ENCODE measurements at regions not wholly inside any gene's neighbourhood (a gene's known extent, or its start where the extent isn't known, plus 50 kb on each side); places are given as distances from the start of the nearest gene placed in this dataset.
A peak's percentile ranks its signal among the peaks of the same experiment; 100 is the strongest.

GRCh38 chr4:111040904-111041303 is 418.0 kb upstream of the PITX2 start:
- Histone ChIP-seq H3K4me1 (no peaks in the 10 kb centered on the region), H3K9me3 (no peaks in the 10 kb centered on the region), H3K4me3 (no peak overlapping the region), H3K27ac (no peak overlapping the region), H3K27me3 (no peaks in the 10 kb centered on the region), H3K36me3 (no peaks in the 10 kb centered on the region)
- intact Hi-C loops (cut with DNase I): no loop called here
- ATAC-seq: no peak
- DNase-seq: no peak
- TF ChIP-seq CTCF (IDR thresholded peaks at IDR 0.05): no peak

GRCh38 chr4:111043286-111043685 is 420.4 kb upstream of the PITX2 start:
- TF ChIP-seq POLR2A (IDR thresholded peaks at IDR 0.05): no peak
- TF ChIP-seq CTCF (IDR thresholded peaks at IDR 0.05): no peak
- no peaks in the 10 kb centered on the region for H3K27me3 ChIP-seq
- DNase-seq (no peak), ATAC-seq (no peak)
- no peaks in the 10 kb centered on the region for H3K4me1 ChIP-seq
- H3K36me3 ChIP-seq: no peaks in the 10 kb centered on the region
- WGBS (ENCODE audit: insufficient coverage, low coverage, low lambda C conversion rate, missing lambda C conversion rate): 51% methylated on average over 5 of the region's 5 CpGs
- no peak overlapping the region for H3K27ac ChIP-seq
- intact Hi-C loops (cut with DNase I): no loop called here
- no peaks in the 10 kb centered on the region for H3K9me3 ChIP-seq
- no peak overlapping the region for H3K4me3 ChIP-seq

- intact Hi-C loops (cut with DNase I): no loop called here
- 57% methylated on average over 2 of the region's 2 CpGs for WGBS (ENCODE audit: insufficient coverage, low coverage, low lambda C conversion rate, missing lambda C conversion rate)
- no peak for TF ChIP-seq POLR2A (IDR thresholded peaks at IDR 0.05)
- TF ChIP-seq CTCF (IDR thresholded peaks at IDR 0.05): peak in 1 of 4 donors; percentile 8
- no peak for DNase-seq
- Histone ChIP-seq H3K4me1 (no peaks in the 10 kb centered on the region), H3K4me3 (no peak overlapping the region), H3K27ac (no peak overlapping the region), H3K36me3 (no peaks in the 10 kb centered on the region), H3K9me3 (no peaks in the 10 kb centered on the region), H3K27me3 (no peaks in the 10 kb centered on the region)
- ATAC-seq: no peak
Measured at GRCh38 chr4:111045992-111046391, 423.1 kb upstream of the PITX2 start.

DNA sequence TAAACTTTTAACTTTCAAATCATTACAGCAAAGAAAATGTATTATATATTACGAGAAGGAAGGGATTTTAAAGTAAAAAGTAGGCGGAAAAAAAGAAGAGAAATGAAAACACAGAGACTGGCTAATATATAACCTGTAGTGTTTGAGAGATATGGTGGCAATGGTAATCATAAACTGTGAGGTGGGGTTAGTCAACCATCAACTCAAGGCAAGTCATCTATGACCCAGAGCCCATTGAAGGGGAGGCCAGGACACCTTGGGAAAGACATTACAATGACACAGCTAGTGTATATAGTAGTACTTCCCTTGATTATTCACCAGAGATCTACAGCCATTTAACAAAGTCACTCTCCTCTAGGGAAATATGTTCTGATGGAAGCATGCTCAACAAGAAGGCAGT is 423.9 kb upstream of the PITX2 start:
- intact Hi-C loops (cut with DNase I): no loop called here
- no peak for ATAC-seq
- WGBS (ENCODE audit: insufficient coverage, low coverage, low lambda C conversion rate, missing lambda C conversion rate): 43% methylated on average over 2 of the region's 2 CpGs
- Histone ChIP-seq H3K36me3 (no peaks in the 10 kb centered on the region), H3K27ac (no peak overlapping the region), H3K27me3 (no peaks in the 10 kb centered on the region), H3K4me1 (no peaks in the 10 kb centered on the region), H3K9me3 (no peaks in the 10 kb centered on the region), H3K4me3 (no peak overlapping the region)
- no peak for DNase-seq
- TF ChIP-seq CTCF (IDR thresholded peaks at IDR 0.05) (no peak), POLR2A (IDR thresholded peaks at IDR 0.05) (no peak)

DNA sequence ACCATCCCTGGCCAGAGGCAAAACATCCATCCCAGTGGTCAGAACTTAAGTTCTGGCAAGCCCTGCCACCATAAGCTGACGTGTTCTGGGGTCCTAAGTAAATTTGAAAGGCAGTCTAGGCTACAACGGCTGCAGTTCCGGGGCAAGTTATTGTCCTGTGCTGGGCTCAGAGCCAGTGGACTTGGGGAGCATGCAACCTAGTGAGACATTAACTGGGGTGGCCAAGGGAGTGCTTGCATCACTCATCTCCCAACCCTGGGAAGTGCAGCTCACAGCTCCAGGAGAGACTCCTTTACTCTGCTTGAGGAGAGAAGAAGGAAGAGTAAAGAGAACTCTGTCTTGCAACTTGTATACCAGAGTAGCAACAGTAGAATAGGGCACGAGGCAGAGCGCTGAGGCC is 425.4 kb upstream of the PITX2 start:
- H3K4me1 ChIP-seq: no peaks in the 10 kb centered on the region
- 71% methylated on average over 4 of the region's 5 CpGs for WGBS (ENCODE audit: insufficient coverage, low coverage, low lambda C conversion rate, missing lambda C conversion rate)
- H3K27me3 ChIP-seq: no peaks in the 10 kb centered on the region

More for the DNA sequence above, 425.4 kb upstream of the PITX2 start:
- intact Hi-C loops (cut with DNase I): no loop called here
- Histone ChIP-seq H3K9me3 (no peaks in the 10 kb centered on the region), H3K36me3 (no peaks in the 10 kb centered on the region), H3K4me3 (no peak overlapping the region), H3K27ac (no peak overlapping the region)
- TF ChIP-seq CTCF (IDR thresholded peaks at IDR 0.05): no peak
- no peak for TF ChIP-seq POLR2A (IDR thresholded peaks at IDR 0.05)
- DNase-seq (no peak), ATAC-seq (no peak)

Data from right lobe of liver (tissue), 6 donors.